SK-N-SH (cell line): ENCODE measurements at regions not wholly inside any gene's neighbourhood (a gene's known extent, or its start where the extent isn't known, plus 50 kb on each side); places are given as distances from the start of the nearest gene placed in this dataset.

Experiments used
- CTCF ChIA-PET: fragments of 300-600, 350-600 bp; formaldehyde crosslinking; extraction: SDS; loops from one replicate; lab custom pipeline; 2021; lab: Yijun Ruan, JAX
- POLR2A ChIA-PET: fragments of 350-600 bp; sonication (Branson Sonifier 250); formaldehyde crosslinking; extraction: SDS; loops from one replicate; lab custom pipeline; 2020; ENCODE audit warnings: antibody characterized with exemption, inconsistent platforms; lab: Yijun Ruan, JAX
- DNase-seq: peaks from one replicate; pipeline ENCODE4 v3.0.0; 2012
- H2AFZ ChIP-seq: fragments of 200-600 bp; sonication (generic); 2 replicates; pipeline ENCODE4 v1.8.1; 2016; ENCODE audit warnings: antibody characterized with exemption, mild to moderate bottlenecking, low read depth
- H3F3A ChIP-seq: fragments of 200-600 bp; sonication (generic); replicated peaks from 2 replicates; pipeline ENCODE3; 2016; ENCODE audit warnings: antibody characterized with exemption, mild to moderate bottlenecking; ENCODE audit not compliant: insufficient read depth
- H3K27ac ChIP-seq, 2 experiments: fragments of 200-500 bp in 1 of 2; fragments of 200-600 bp in 1 of 2; sonication (Bioruptor generic) in 1 of 2; sonication (generic), shearing (Covaris generic) in 1 of 2; 2 replicates each; pipeline versions ENCODE4 v1.5.1 to v1.6.1; 2014 to 2016; ENCODE audit warnings: low read depth in 2 of 2, inconsistent platforms in 1 of 2, low read length in 1 of 2, mild to moderate bottlenecking in 1 of 2, mixed read lengths in 1 of 2
- H3K27me3 ChIP-seq: fragments of 200-600 bp; sonication (generic), shearing (Covaris generic); 2 replicates; pipeline ENCODE4 v1.6.1; 2016; ENCODE audit warnings: mixed run types; ENCODE audit not compliant: insufficient read depth
- H3K36me3 ChIP-seq, 2 experiments: fragments of 200-500 bp in 1 of 2; fragments of 200-600 bp in 1 of 2; sonication (Bioruptor generic) in 1 of 2; sonication (generic) in 1 of 2; replicated peaks in 1 of 2; 2 replicates each; pipeline versions ENCODE3 to v1.5.1; 2014 to 2016; ENCODE audit warnings: low read length in 1 of 2, mild to moderate bottlenecking in 1 of 2; ENCODE audit not compliant: insufficient read depth in 2 of 2, control insufficient read depth in 1 of 2
- H3K4me1 ChIP-seq, 2 experiments: fragments of 200-500 bp in 1 of 2; fragments of 200-600 bp in 1 of 2; sonication (Bioruptor generic) in 1 of 2; sonication (generic), shearing (Covaris generic) in 1 of 2; 2 replicates each; pipeline versions ENCODE4 v1.5.1 to v1.6.1; 2014 to 2016; ENCODE audit warnings: low read depth in 1 of 2, low read length in 1 of 2, mixed run types in 1 of 2; ENCODE audit not compliant: insufficient read depth in 2 of 2, control insufficient read depth in 1 of 2
- H3K4me2 ChIP-seq: fragments of 200-600 bp; sonication (generic), shearing (Covaris generic); 2 replicates; pipeline ENCODE4 v1.6.1; 2017; ENCODE audit warnings: mixed run types
- H3K4me3 ChIP-seq, 2 experiments: fragments of 200-500 bp in 1 of 2; fragments of 200-600 bp in 1 of 2; sonication (Bioruptor generic) in 1 of 2; sonication (generic), shearing (Covaris generic) in 1 of 2; 2 replicates each; pipeline versions ENCODE4 v1.5.1 to v1.8.1; 2014 to 2016; ENCODE audit warnings: low read depth in 2 of 2, inconsistent platforms in 1 of 2, low read length in 1 of 2, mild to moderate bottlenecking in 1 of 2, mixed read lengths in 1 of 2, moderate library complexity in 1 of 2
- H3K79me2 ChIP-seq: fragments of 200-600 bp; sonication (generic); 2 replicates; pipeline ENCODE4 v1.8.1; 2017; ENCODE audit warnings: mild to moderate bottlenecking; ENCODE audit not compliant: insufficient read depth
- H3K9ac ChIP-seq: fragments of 200-600 bp; sonication (generic); 2 replicates; pipeline ENCODE4 v1.6.1; 2017; ENCODE audit warnings: mixed run types
- H3K9me2 ChIP-seq: fragments of 200-600 bp; sonication (generic); 2 replicates; pipeline ENCODE4 v1.6.1; 2017; ENCODE audit warnings: mixed run types
- H3K9me3 ChIP-seq: fragments of 200-600 bp; sonication (generic); 2 replicates; pipeline ENCODE4 v1.6.1; 2017; ENCODE audit warnings: mixed run types, mild to moderate bottlenecking, moderate library complexity
- H4K20me1 ChIP-seq: fragments of 200-600 bp; sonication (generic); 2 replicates; pipeline ENCODE4 v1.6.1; 2017; ENCODE audit warnings: mild to moderate bottlenecking, mixed run types; ENCODE audit not compliant: insufficient read depth
- CHD2 ChIP-seq: fragments of 150-350 bp; IDR thresholded peaks from 2 replicates; pipeline ENCODE4 v1.6.1; 2018; ENCODE audit warnings: low read length; ENCODE audit not compliant: partially characterized antibody
- ELF1 ChIP-seq: IDR thresholded peaks from 2 replicates; pipeline ENCODE4 v1.4.0; 2012
- EZH2phosphoT487 ChIP-seq: fragments of 200-600 bp; sonication (generic); IDR thresholded peaks from 2 replicates; pipeline ENCODE4 v1.6.1; 2017; ENCODE audit warnings: low read depth, mixed run types, mild to moderate bottlenecking, antibody characterized with exemption, moderate library complexity, borderline replicate concordance
- FOSL2 ChIP-seq: IDR thresholded peaks from 2 replicates; pipeline ENCODE4 v1.4.0; 2012; ENCODE audit warnings: low read depth, mild to moderate bottlenecking, moderate library complexity, borderline replicate concordance
- FOXJ3 ChIP-seq: sonication (generic); formaldehyde crosslinking; IDR thresholded peaks from 2 replicates; pipeline ENCODE4 v1.5.1; 2020; ENCODE audit warnings: mild to moderate bottlenecking, missing genetic modification reagents
- FOXM1 ChIP-seq: IDR thresholded peaks from 2 replicates; pipeline ENCODE4 v1.4.0; 2012; ENCODE audit warnings: low read depth, mild to moderate bottlenecking
- GABPA ChIP-seq: IDR thresholded peaks from 2 replicates; pipeline ENCODE4 v1.4.0; 2012; ENCODE audit warnings: low read depth, mild to moderate bottlenecking
- GATA2 ChIP-seq: sonication (generic); formaldehyde crosslinking; IDR thresholded peaks from 2 replicates; pipeline ENCODE4 v1.5.0; 2020; ENCODE audit warnings: mild to moderate bottlenecking, missing genetic modification reagents
- MEF2A ChIP-seq: IDR thresholded peaks from 2 replicates; pipeline ENCODE4 v1.4.0; 2012; ENCODE audit warnings: low read depth, borderline replicate concordance
- MXI1 ChIP-seq: IDR thresholded peaks from 2 replicates; pipeline ENCODE4 v1.6.1; 2012; ENCODE audit warnings: mild to moderate bottlenecking, low read depth, low read length, improper control_type of control experiment
- NFIC ChIP-seq: IDR thresholded peaks from 2 replicates; pipeline ENCODE4 v1.4.0; 2012; ENCODE audit warnings: borderline replicate concordance
- NRF1 ChIP-seq: IDR thresholded peaks from 2 replicates; pipeline ENCODE4 v1.6.1; 2012; ENCODE audit warnings: low read depth, mild to moderate bottlenecking, low read length
- POLR2AphosphoS5 ChIP-seq: IDR thresholded peaks from 2 replicates; pipeline ENCODE4 v1.6.1; 2012; ENCODE audit warnings: low read depth, low read length
- RAD21 ChIP-seq: IDR thresholded peaks from 2 replicates; pipeline ENCODE4 v1.6.1; 2012; ENCODE audit warnings: mild to moderate bottlenecking, low read length
- RCOR1 ChIP-seq: fragments of 150-350 bp; IDR thresholded peaks from 2 replicates; pipeline ENCODE4 v1.6.1; 2017; ENCODE audit warnings: antibody characterized with exemption, low read length
- RFX5 ChIP-seq: IDR thresholded peaks from 2 replicates; pipeline ENCODE4 v1.6.1; 2012; ENCODE audit warnings: mild to moderate bottlenecking, improper control_type of control experiment, low read length
- RXRA ChIP-seq: IDR thresholded peaks from 2 replicates; pipeline ENCODE4 v1.4.0; 2012; ENCODE audit warnings: low read depth, mild to moderate bottlenecking, borderline replicate concordance
- SIN3A ChIP-seq: IDR thresholded peaks from 2 replicates; pipeline ENCODE4 v1.6.1; 2012; ENCODE audit warnings: low read depth, mild to moderate bottlenecking, low read length, moderate library complexity, borderline replicate concordance
- SMC3 ChIP-seq: IDR thresholded peaks from 2 replicates; pipeline ENCODE4 v1.6.1; 2012; ENCODE audit warnings: low read depth, low read length, improper control_type of control experiment
- TCF12 ChIP-seq: IDR thresholded peaks from 2 replicates; pipeline ENCODE4 v1.4.0; 2012
- TEAD4 ChIP-seq: IDR thresholded peaks from 2 replicates; pipeline ENCODE4 v1.4.0; 2012; ENCODE audit warnings: mild to moderate bottlenecking, borderline replicate concordance; ENCODE audit not compliant: insufficient read depth
- YY1 ChIP-seq: IDR thresholded peaks from 2 replicates; pipeline ENCODE4 v1.4.0; 2012; ENCODE audit warnings: low read depth, mild to moderate bottlenecking
- ZBTB33 ChIP-seq: IDR thresholded peaks from 2 replicates; pipeline ENCODE4 v1.4.0; 2012; ENCODE audit warnings: low read depth, borderline replicate concordance
- WGBS: methylation state at CpG from one replicate; pipeline ENCODE4 v1.1.6; 2017; ENCODE audit warnings: low lambda C conversion rate; 5-methylcytosine and 5-hydroxymethylcytosine counted together
- TF ChIP-seq, protein P1 (sequence below): fragments of 150-350 bp; IDR thresholded peaks from 2 replicates; pipeline ENCODE4 v1.6.1; 2016; ENCODE audit warnings: mild to moderate bottlenecking, low read depth, low read length

DNA sequence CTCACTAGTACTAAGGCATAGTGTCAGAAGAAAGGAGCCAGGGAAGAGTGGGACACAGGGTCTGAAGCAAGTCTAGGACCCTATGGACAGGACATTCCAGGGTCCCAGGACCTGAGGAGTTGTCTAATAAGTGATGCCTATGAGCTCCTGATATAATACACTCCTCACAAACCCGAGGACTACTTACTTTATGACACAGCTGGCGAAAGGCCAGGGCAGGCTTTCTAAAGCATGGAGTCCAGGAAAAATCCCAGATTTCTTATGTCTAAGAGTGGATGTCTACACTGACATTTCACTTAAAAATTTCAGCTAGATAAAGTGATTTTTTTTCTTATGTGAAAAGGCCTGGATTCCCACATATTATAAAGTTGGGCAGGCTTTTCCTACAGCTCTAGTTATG, 502.2 kb upstream of the SETBP1 start:
- no peaks in the 10 kb centered on the region for H3K9me2 ChIP-seq
- TF ChIP-seq MXI1 (no peak), GATA2 (CRISPR knock-in tag) (no peak), EZH2phosphoT487 (no peak), RAD21 (no peak), ELF1 (no peak), POLR2AphosphoS5 (no peak), CHD2 (no peak), FOXM1 (no peak), FOSL2 (no peak), NRF1 (no peak), RCOR1 (no peak), ZBTB33 (no peak), NFIC (no peak), MEF2A (no peak)
- TF ChIP-seq, protein P1, sequence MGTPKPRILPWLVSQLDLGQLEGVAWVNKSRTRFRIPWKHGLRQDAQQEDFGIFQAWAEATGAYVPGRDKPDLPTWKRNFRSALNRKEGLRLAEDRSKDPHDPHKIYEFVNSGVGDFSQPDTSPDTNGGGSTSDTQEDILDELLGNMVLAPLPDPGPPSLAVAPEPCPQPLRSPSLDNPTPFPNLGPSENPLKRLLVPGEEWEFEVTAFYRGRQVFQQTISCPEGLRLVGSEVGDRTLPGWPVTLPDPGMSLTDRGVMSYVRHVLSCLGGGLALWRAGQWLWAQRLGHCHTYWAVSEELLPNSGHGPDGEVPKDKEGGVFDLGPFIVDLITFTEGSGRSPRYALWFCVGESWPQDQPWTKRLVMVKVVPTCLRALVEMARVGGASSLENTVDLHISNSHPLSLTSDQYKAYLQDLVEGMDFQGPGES = no peak
- no peaks in the 10 kb centered on the region for H3K36me3 ChIP-seq
- no peak overlapping the region for H3K9ac ChIP-seq
- H3K4me2 ChIP-seq = no peak overlapping the region
- no peaks in the 10 kb centered on the region for H4K20me1 ChIP-seq
- ChIA-PET POLR2A (no interaction called here), CTCF (interaction anchor here (1.3 kb wide), 1 partner anchor 80 kb away, joined by 3 read pairs; no protein-coding TSS in a partner anchor)
- DNase-seq = no peak
- 58% methylated on average over 2 of the region's 2 CpGs for WGBS
- H3K27me3 ChIP-seq = no peaks in the 10 kb centered on the region
- no peak overlapping the region for H3K27ac ChIP-seq
- H3K4me3 ChIP-seq = no peak overlapping the region
- no peak overlapping the region for H2AFZ ChIP-seq
- H3K79me2 ChIP-seq = no peaks in the 10 kb centered on the region
- H3F3A ChIP-seq = no peaks in the 10 kb centered on the region
- H3K4me1 ChIP-seq = no peaks in the 10 kb centered on the region
- no peaks in the 10 kb centered on the region for H3K9me3 ChIP-seq

DNA sequence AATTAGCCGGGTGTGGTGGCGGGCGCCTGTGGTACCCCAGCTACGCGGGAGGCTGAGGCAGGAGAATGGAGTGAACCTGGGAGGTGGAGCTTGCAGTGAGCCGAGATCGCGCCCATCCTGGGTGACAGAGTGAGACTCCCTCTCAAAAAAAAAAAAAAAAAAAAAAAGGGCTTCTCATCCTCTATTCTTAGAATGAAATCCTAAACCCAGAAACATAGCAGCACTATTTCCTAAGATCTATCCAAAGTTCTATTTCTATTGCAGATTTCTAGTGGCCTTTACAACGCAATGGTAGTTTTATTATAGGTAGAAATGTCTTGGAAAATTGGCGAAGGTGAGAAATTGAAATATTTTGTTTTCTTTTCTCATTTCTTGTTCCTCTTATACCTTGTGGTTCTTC, 501.0 kb upstream of the SETBP1 start:
- H4K20me1 ChIP-seq = no peaks in the 10 kb centered on the region
- H3K9me3 ChIP-seq = no peaks in the 10 kb centered on the region
- H3F3A ChIP-seq = no peaks in the 10 kb centered on the region
- H3K4me3 ChIP-seq = no peak overlapping the region
- DNase-seq = no peak
- WGBS = 83% methylated on average over 10 of the region's 10 CpGs
- no peaks in the 10 kb centered on the region for H3K36me3 ChIP-seq
- no peak overlapping the region for H3K4me2 ChIP-seq
- no peaks in the 10 kb centered on the region for H3K79me2 ChIP-seq
- TF ChIP-seq MXI1 (no peak), FOXJ3 (CRISPR knock-in tag) (no peak), RXRA (no peak), GATA2 (CRISPR knock-in tag) (no peak), ELF1 (no peak), SIN3A (no peak), YY1 (no peak), EZH2phosphoT487 (no peak), TEAD4 (no peak), SMC3 (no peak), POLR2AphosphoS5 (no peak), FOSL2 (no peak), CHD2 (no peak), GABPA (no peak), NFIC (no peak), RCOR1 (no peak), TCF12 (no peak), RFX5 (no peak)
- TF ChIP-seq, protein P1 = no peak
- H3K27ac ChIP-seq = no peak overlapping the region
- H3K9me2 ChIP-seq = no peaks in the 10 kb centered on the region
- no peak overlapping the region for H3K9ac ChIP-seq
- no peaks in the 10 kb centered on the region for H3K27me3 ChIP-seq
- CTCF ChIA-PET = interaction anchor here (1.7 kb wide), 1 partner anchor 49 kb away, joined by 7 read pairs; no protein-coding TSS in a partner anchor
- no peak overlapping the region for H2AFZ ChIP-seq
- no peaks in the 10 kb centered on the region for H3K4me1 ChIP-seq
- POLR2A ChIA-PET = no interaction called here
